DMS 273 treated with DMSO at 0.1 percent for 48 hours (cell line): ENCODE measurements at regions not wholly inside any gene's neighbourhood (a gene's known extent, or its start where the extent isn't known, plus 50 kb on each side); places are given as distances from the start of the nearest gene placed in this dataset.

Source experiments
- DNase-seq: peaks from one replicate; lab custom pipeline; 2025; lab: John Stamatoyannopoulos, UW

GRCh38 chr2:109070290-109070689 lies 58.7 kb upstream of the SH3RF3 start:
- DNase-seq, result no peak

GRCh38 chr2:109069331-109070194 lies 59.4 kb upstream of the SH3RF3 start:
- peak; percentile 51 for DNase-seq

GRCh38 chr2:109068811-109069210 lies 60.2 kb upstream of the SH3RF3 start:
- no peak for DNase-seq

- DNase-seq, result no peak
Measured at GRCh38 chr2:109067631-109068125, 61.3 kb upstream of the SH3RF3 start.

GRCh38 chr2:109066917-109067597 lies 61.9 kb upstream of the SH3RF3 start:
- DNase-seq, result no peak

- no peak for DNase-seq
Measured at GRCh38 chr2:109066501-109066900, 62.5 kb upstream of the SH3RF3 start.

GRCh38 chr2:109065391-109065734 lies 63.6 kb upstream of the SH3RF3 start:
- DNase-seq, result no peak

GRCh38 chr2:109064660-109065390 lies 64.2 kb upstream of the SH3RF3 start:
- DNase-seq, result no peak

GRCh38 chr2:109062859-109063700 lies 65.9 kb upstream of the SH3RF3 start:
- no peak for DNase-seq

- no peak for DNase-seq
Measured at GRCh38 chr2:109062145-109062858, 66.7 kb upstream of the SH3RF3 start.

- no peak for DNase-seq
Measured at GRCh38 chr2:109061736-109062135, 67.3 kb upstream of the SH3RF3 start.

- DNase-seq, result no peak
Measured at GRCh38 chr2:109060496-109060895, 68.5 kb upstream of the SH3RF3 start.

- no peak for DNase-seq
Measured at GRCh38 chr2:109059474-109060165, 69.4 kb upstream of the SH3RF3 start.

GRCh38 chr2:109058802-109059201 lies 69.8 kb upstream of the EDAR start:
- DNase-seq, result no peak

GRCh38 chr2:109058191-109058632 lies 69.2 kb upstream of the EDAR start:
- no peak for DNase-seq

- no peak for DNase-seq
Measured at GRCh38 chr2:109057686-109058085, 68.7 kb upstream of the EDAR start.

- no peak for DNase-seq
Measured at GRCh38 chr2:109055435-109055834, 66.4 kb upstream of the EDAR start.

GRCh38 chr2:109054865-109055264 lies 65.8 kb upstream of the EDAR start:
- no peak for DNase-seq

- no peak for DNase-seq
Measured at GRCh38 chr2:109053716-109054115, 64.7 kb upstream of the EDAR start.

GRCh38 chr2:109052922-109053321 lies 63.9 kb upstream of the EDAR start:
- DNase-seq, result no peak
